Activated CD4-positive, alpha-beta T cell treated with anti-CD3 and anti-CD28 coated beads for 1 hour (primary cell): ENCODE measurements at regions not wholly inside any gene's neighbourhood (a gene's known extent, or its start where the extent isn't known, plus 50 kb on each side); places are given as distances from the start of the nearest gene placed in this dataset.
"Not testable (repeated sequence)": the region's sequence is repeated elsewhere in the genome, so short reads cannot be mapped to it uniquely, and the experiment has no call there.

Experiments
- DNase-seq: peaks from one replicate; pipeline ENCODE4 v3.0.0-alpha.2; 2020

DNA sequence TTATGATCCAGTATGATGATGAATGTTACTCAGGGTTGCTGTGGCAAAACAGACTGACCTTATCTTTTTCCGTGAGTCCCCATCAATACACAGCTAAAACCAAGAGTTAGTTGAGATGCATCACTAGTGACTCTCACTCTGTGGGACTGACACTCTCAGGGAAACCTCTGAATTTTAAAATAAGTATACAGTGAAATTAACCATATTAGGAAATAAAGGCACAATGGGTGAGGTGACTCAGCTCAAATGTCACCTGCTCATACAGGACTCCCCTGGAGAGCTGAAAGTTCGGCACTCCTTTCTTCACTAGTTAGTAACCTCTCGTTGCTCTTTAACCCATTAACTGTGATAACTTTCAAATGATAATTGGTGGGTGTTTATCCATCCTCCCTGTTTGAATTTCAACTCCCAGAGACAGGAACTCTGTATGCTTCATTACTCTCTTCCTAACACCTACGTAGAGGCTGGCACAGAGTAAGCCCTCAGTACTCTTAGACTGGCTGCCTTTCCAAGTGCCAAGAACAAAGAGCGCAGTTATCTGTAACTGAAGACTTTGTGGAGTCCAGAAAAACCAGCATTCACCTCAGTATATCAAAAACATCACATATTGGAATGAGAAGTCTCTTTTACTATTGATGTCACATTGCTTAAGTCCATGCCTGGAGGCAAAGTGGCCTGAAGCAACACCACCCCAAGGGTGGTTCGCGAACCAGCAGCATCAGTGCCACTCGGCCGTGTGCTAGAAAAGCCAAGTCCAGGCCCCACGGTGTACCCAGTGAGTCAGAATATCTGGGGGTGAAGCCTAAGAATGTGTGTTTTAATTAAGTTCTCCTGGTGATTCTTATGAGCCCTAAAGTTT is 91.1 kb downstream of the NIBAN1 start:
- DNase-seq, result no peak

- DNase-seq, result no peak
These were observed 92.1 kb downstream of the NIBAN1 start for GRCh38 chr1:184881941-184882913.

GRCh38 chr1:184879876-184880557 is 94.3 kb downstream of the NIBAN1 start:
- no peak for DNase-seq

DNA sequence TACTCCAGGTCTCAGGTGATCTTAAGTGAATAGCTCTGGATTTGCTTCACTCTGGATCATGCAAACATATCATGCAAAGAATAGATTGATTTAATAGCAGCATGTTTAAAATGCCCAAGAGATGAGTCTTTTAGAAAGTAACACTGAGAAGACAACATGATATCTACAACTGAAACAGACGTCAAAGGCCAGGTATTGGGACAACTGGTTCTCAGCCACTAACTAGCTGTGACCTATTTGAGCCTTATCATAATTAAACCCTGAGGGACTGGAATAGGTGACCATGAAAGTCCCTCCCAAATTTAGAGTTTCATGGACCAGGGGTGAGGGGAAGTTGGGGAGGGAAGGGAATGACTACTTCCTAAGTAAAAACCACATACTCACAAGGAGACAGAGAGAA is 95.7 kb downstream of the NIBAN1 start:
- DNase-seq, result no peak

GRCh38 chr1:184878002-184878401 is 96.3 kb downstream of the NIBAN1 start:
- no peak for DNase-seq

- DNase-seq, result not testable (repeated sequence)
These were observed 98.3 kb downstream of the NIBAN1 start for GRCh38 chr1:184876015-184876414.

- no peak for DNase-seq
These were observed 99.1 kb downstream of the NIBAN1 start for GRCh38 chr1:184875218-184875617.

DNA sequence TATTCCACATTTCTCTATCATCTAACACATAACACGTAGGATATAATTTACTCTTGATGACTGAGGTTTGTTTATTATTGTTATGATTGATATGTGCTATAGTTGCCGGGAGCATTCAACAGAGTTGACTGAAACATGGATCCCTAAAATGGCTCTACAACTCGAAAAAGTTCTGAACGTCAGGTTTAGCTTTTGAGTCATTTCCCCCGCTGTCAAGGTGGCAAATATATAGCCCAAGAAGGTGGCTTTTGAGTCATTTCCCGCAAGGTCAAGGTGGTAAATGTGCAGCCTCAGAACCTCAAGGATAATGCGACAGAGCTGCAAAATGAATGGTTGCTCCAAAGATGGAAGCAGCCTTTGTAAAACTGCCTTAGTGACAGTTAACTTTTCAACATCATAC is 104.0 kb downstream of the NIBAN1 start:
- no peak for DNase-seq

DNA sequence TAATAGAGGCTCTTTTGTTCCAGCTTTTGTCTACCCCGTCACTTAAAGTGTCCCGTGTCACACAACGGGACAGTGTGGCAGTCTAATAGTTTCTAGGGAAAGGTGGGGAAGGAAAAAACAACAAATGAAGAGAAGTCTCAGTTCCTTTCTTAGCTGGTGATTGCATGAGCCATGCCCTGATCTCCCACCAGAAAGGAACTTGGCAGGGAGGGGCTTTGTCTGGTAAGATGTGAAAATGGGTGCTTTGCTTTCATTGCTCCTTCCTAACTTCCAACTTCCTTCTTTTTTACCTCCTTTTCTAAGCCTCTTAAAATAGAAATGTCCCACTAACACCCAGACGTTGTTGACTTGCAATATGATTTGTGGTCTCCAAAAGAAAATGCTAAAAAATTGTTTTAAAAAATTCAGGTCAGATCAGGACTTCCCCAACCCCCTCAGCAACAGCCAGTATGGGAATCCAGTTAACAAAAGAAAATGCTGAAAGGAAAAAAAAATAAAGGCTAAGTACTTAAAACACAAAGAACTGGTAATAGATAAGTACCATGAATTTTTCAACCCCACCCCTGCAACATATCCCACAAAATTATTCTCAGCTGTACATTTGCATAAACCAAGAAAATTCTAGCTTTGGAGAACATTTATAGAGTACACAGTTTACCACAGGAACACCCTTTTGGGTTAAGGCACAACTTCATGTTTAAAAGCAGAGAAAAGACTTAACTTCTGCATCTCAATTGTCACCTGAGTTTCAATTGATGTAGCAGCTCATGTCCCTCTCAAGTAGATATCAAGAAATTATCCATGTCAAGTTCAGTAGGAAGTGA is 106.2 kb downstream of the NIBAN1 start:
- DNase-seq, result no peak

DNA sequence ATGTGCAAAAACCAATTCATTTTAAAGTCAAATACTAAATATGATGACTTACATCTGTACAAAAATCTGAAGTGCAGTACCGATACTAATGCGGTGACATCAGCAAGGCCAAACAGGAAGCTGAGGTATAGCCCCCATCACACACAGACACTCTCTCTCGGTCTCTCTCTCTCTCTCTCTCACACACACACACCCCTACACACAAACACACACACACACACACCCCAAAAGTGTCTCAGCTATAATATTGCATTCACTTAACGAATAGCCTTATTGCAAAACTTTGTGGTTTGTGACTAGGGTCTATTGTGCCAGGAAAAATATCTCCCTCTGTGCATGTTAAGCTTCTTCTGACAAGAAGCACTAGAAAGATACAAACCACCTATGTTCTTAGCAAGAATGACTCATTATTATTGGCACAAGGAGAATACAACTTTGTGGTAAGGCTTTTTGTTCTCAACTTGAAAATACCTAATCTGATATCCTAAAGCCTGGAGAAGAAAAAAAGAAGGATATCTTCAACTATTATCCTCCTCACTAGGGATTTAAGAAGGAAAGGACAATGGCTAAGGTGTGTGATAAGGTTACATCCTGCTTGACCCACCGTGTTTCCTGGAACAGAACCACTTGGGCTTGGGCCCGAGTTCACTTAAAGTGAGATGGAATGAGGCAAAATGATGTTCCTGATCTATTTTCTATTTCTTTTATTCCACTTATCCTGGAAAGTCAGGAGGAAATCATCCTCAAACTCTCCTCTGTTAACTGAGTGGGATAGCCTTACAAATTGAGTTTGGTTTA is 107.1 kb downstream of the NIBAN1 start:
- DNase-seq, result peak; percentile 10

DNA sequence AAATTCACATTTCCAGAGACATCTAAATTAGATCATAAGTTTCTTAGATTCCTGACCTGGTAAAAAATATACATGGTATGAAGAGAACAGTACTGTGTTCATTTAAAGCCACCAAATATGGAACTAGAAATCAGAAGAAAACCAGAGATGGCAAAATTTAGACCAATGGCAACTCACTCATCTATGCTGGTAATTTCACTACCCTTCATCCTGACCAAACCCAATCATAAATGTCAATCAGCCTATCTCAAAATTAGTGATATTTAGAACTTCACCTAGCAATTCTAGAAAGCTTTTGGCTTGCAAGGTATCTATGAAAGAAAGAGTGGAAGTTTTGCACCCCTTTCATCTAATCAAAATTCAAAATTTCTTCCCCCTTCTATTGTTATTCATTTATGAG is 107.7 kb downstream of the NIBAN1 start:
- no peak for DNase-seq

- no peak for DNase-seq
These were observed 108.5 kb downstream of the NIBAN1 start for GRCh38 chr1:184865831-184866230.

DNA sequence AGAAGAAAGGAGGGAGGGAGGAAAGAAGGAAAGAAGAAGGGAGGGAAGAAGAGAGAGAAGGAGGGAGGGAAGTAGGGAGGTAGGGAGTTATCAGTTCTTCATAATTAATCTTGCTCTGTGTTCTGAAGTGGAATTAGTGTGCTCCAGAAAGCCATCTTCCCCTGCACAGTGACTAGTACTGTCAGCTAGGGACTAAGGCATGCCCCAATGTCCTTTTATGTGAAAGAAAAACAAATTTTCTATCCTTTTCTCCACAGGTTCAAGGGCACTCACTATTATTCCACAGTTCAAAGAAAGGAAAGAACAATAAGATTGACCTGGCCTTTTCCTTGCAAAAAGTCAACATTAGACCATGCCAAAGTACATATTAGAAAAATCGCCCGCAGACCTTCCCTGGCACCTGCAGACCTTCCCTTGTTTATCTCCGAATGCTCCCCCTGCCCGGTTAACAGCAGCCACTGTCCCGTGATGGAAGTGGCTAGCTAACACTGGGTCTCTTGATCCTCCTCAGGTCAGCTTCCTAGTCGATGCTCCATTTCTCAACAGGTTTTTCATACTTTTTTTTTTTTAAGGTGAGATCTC is 107.2 kb upstream of the EDEM3 start:
- DNase-seq, result no peak

- DNase-seq, result no peak
These were observed 106.5 kb upstream of the EDEM3 start for GRCh38 chr1:184860985-184861754.

DNA sequence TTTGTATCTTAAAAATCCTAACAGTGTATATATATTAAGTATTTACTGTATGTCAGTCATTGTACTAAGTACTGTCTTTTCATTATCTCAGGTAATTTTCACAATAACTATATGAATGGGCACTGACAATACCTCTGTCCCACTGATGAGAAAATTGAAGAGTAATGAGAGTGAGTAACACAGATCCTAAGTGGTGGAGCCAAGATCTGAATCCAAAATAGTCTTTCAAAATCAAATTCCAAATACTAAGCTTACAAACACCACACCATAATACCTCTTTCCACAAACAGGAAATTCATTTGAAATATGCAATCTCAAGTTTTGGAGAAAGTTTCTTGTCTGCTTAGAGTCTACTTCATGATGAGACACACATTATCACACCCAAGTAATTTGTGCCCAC is 105.9 kb upstream of the EDEM3 start:
- DNase-seq, result no peak

DNA sequence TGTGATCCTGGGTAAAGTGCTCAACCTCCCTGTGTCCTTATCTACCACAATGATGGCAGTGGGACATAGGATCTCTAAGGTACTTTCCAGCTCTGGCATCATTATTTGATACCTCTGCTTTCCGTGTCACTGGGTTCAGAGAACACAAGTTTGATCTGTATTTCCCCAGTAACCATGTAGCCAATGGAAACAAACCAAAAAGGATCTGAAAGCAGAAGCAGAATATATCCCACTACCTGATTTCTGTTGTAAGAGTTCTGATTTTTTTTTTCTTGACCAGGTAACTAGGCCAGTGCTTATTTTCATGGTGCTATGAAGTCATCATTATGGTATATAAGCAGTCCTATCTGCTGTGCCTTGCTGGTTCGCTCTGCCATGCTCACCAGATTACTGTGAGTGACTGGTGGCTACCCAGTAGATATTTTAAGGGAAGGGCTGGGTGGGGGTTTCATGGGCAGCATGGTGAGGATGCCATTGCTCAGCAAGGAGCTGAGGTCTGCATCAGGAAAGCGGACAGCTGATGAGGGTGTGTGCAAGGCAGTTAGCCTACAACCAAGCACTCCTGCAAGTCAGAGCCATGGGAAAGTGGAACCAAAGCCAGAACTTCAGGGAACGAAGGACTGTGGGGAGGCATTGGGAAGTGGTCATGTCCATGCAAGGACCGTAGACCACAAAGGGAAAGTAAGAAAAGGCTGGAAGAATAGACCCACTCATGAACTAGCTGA is 104.9 kb upstream of the EDEM3 start:
- no peak for DNase-seq

DNA sequence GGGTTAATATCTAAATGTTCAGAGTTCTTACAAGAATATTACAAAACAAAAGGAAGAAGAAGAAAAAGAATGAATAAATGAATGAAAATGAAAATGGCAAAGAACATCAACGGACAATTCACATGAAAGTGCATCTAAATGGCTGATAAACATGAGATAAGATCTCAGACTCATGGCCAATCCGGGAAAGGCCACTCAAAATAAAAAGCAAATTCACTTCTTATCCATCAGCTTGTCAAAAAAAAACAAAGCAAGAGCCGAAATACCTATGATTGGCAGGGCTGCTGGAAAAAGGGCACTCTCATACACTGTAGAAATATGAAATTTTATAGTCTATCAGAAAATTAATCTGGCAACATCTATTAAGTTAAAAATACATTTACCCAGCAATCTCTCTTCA is 103.6 kb upstream of the EDEM3 start:
- DNase-seq, result no peak

- no peak for DNase-seq
These were observed 100.0 kb upstream of the EDEM3 start for GRCh38 chr1:184854496-184855140.

DNA sequence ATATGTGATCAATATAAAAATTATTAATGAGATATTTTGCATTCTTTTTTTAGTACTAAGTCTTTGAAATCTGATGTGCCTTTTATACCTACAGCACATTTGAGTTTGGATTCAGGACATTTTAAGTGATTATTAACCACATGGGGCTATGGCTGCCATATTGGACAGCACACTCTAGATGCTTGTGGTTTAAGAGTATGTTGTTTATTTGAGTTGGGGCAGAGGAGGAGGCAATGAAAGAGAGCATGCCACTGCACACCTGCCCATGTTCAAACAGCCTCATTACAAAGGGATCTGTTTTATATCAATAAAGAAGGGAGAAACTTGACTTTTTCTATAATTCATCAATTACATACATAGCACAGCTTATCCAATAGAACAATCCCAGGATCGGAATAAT is 99.4 kb upstream of the EDEM3 start:
- no peak for DNase-seq
